Liver (tissue), 3 donors: ENCODE measurements at regions not wholly inside any gene's neighbourhood (a gene's known extent, or its start where the extent isn't known, plus 50 kb on each side); places are given as distances from the start of the nearest gene placed in this dataset.

Experiments
- EGR1 ChIP-seq, 2 donors: IDR thresholded peaks; 2 replicates each; pipeline ENCODE4 v1.6.1; 2016 to 2018; ENCODE audit warnings: antibody characterized with exemption in 2 of 2, low read depth in 2 of 2
- FOXA1 ChIP-seq: IDR thresholded peaks from 2 replicates; pipeline ENCODE4 v1.6.1; 2016; ENCODE audit warnings: antibody characterized with exemption
- HNF4A ChIP-seq, 2 donors: conservative IDR thresholded peaks; 2 replicates each; pipeline ENCODE4 v1.6.1; 2016; ENCODE audit warnings: antibody characterized with exemption in 2 of 2, mild to moderate bottlenecking in 2 of 2
- JUND ChIP-seq, 2 donors: IDR thresholded peaks; 2 replicates each; pipeline ENCODE4 v1.6.1; 2016; ENCODE audit warnings: antibody characterized with exemption in 2 of 2
- RAD21 ChIP-seq, 2 donors: IDR thresholded peaks; 2 replicates each; pipeline ENCODE4 v1.6.1; 2016; ENCODE audit warnings: antibody characterized with exemption in 2 of 2, mild to moderate bottlenecking in 2 of 2
- RXRA ChIP-seq, 2 donors: IDR thresholded peaks; 2 replicates each; pipeline ENCODE4 v1.6.1; 2017 to 2018; ENCODE audit warnings: antibody characterized with exemption in 2 of 2, mild to moderate bottlenecking in 1 of 2
- SP1 ChIP-seq: IDR thresholded peaks from 2 replicates; pipeline ENCODE4 v1.6.1; 2018; ENCODE audit warnings: antibody characterized with exemption, mild to moderate bottlenecking
- TAF1 ChIP-seq: conservative IDR thresholded peaks from 2 replicates; pipeline ENCODE4 v1.6.1; 2016; ENCODE audit warnings: antibody characterized with exemption, mild to moderate bottlenecking
- YY1 ChIP-seq: IDR thresholded peaks from 2 replicates; pipeline ENCODE4 v1.6.1; 2016; ENCODE audit warnings: antibody characterized with exemption, mild to moderate bottlenecking
- TF ChIP-seq, protein P1 (sequence below): IDR thresholded peaks from 2 replicates; pipeline ENCODE4 v1.6.1; 2016; ENCODE audit warnings: antibody characterized with exemption
- TF ChIP-seq, protein P2 (sequence below): IDR thresholded peaks from 2 replicates; pipeline ENCODE4 v1.6.1; 2016; ENCODE audit warnings: antibody characterized with exemption
- TF ChIP-seq, protein P3 (sequence below): fragments of 150-350 bp; IDR thresholded peaks from 2 replicates; pipeline ENCODE4 v1.5.1; 2017; ENCODE audit warnings: improper control_type of control experiment, low read depth, low read length; ENCODE audit not compliant: missing input control
- TF ChIP-seq, protein P4 (sequence below): IDR thresholded peaks from 2 replicates; pipeline ENCODE4 v1.6.1; 2016; ENCODE audit warnings: antibody characterized with exemption
- TF ChIP-seq, protein P5 (sequence below): IDR thresholded peaks from 2 replicates; pipeline ENCODE4 v1.6.1; 2016; ENCODE audit warnings: antibody characterized with exemption, mild to moderate bottlenecking
- donor health status: healthy.
- donor health status: healthy.

DNA sequence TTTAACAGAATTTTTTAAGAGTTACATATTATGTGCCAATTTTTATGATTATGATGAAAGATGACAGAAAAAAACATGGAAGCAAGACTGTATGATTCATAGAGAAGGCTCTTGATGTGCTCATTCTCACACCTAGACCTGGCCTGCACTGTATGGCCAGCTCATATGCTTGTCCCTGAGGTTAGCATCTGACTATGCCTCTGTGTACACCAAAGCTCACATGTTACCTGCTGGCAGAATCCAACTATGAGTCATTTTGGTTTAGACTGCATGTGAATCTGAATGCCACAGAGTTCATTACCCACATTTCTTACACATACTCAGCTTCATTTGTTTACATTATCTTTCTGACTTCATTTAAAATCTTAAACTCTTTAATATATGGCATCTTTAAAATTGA, 139.0 kb downstream of the DSC3 start:
- TF ChIP-seq, protein P1, sequence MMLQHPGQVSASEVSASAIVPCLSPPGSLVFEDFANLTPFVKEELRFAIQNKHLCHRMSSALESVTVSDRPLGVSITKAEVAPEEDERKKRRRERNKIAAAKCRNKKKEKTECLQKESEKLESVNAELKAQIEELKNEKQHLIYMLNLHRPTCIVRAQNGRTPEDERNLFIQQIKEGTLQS: no peak
- TF ChIP-seq EGR1 (IDR thresholded peaks at IDR 0.05; ENCODE audit: low read depth in 2 of 2): no peak
- no peak for TF ChIP-seq TAF1
- no peak for TF ChIP-seq RXRA (IDR thresholded peaks at IDR 0.05)
- TF ChIP-seq FOXA1: no peak
- TF ChIP-seq, protein P2, sequence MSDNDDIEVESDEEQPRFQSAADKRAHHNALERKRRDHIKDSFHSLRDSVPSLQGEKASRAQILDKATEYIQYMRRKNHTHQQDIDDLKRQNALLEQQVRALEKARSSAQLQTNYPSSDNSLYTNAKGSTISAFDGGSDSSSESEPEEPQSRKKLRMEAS: no peak
- TF ChIP-seq, protein P3, sequence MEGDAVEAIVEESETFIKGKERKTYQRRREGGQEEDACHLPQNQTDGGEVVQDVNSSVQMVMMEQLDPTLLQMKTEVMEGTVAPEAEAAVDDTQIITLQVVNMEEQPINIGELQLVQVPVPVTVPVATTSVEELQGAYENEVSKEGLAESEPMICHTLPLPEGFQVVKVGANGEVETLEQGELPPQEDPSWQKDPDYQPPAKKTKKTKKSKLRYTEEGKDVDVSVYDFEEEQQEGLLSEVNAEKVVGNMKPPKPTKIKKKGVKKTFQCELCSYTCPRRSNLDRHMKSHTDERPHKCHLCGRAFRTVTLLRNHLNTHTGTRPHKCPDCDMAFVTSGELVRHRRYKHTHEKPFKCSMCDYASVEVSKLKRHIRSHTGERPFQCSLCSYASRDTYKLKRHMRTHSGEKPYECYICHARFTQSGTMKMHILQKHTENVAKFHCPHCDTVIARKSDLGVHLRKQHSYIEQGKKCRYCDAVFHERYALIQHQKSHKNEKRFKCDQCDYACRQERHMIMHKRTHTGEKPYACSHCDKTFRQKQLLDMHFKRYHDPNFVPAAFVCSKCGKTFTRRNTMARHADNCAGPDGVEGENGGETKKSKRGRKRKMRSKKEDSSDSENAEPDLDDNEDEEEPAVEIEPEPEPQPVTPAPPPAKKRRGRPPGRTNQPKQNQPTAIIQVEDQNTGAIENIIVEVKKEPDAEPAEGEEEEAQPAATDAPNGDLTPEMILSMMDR: no peak
- no peak for TF ChIP-seq JUND (IDR thresholded peaks at IDR 0.05)
- TF ChIP-seq, protein P4, sequence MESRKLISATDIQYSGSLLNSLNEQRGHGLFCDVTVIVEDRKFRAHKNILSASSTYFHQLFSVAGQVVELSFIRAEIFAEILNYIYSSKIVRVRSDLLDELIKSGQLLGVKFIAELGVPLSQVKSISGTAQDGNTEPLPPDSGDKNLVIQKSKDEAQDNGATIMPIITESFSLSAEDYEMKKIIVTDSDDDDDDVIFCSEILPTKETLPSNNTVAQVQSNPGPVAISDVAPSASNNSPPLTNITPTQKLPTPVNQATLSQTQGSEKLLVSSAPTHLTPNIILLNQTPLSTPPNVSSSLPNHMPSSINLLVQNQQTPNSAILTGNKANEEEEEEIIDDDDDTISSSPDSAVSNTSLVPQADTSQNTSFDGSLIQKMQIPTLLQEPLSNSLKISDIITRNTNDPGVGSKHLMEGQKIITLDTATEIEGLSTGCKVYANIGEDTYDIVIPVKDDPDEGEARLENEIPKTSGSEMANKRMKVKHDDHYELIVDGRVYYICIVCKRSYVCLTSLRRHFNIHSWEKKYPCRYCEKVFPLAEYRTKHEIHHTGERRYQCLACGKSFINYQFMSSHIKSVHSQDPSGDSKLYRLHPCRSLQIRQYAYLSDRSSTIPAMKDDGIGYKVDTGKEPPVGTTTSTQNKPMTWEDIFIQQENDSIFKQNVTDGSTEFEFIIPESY: no peak
- no peak for TF ChIP-seq HNF4A (conservative IDR thresholded peaks at IDR 0.05)
- TF ChIP-seq SP1: no peak
- TF ChIP-seq, protein P5, sequence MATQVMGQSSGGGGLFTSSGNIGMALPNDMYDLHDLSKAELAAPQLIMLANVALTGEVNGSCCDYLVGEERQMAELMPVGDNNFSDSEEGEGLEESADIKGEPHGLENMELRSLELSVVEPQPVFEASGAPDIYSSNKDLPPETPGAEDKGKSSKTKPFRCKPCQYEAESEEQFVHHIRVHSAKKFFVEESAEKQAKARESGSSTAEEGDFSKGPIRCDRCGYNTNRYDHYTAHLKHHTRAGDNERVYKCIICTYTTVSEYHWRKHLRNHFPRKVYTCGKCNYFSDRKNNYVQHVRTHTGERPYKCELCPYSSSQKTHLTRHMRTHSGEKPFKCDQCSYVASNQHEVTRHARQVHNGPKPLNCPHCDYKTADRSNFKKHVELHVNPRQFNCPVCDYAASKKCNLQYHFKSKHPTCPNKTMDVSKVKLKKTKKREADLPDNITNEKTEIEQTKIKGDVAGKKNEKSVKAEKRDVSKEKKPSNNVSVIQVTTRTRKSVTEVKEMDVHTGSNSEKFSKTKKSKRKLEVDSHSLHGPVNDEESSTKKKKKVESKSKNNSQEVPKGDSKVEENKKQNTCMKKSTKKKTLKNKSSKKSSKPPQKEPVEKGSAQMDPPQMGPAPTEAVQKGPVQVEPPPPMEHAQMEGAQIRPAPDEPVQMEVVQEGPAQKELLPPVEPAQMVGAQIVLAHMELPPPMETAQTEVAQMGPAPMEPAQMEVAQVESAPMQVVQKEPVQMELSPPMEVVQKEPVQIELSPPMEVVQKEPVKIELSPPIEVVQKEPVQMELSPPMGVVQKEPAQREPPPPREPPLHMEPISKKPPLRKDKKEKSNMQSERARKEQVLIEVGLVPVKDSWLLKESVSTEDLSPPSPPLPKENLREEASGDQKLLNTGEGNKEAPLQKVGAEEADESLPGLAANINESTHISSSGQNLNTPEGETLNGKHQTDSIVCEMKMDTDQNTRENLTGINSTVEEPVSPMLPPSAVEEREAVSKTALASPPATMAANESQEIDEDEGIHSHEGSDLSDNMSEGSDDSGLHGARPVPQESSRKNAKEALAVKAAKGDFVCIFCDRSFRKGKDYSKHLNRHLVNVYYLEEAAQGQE: no peak
- TF ChIP-seq YY1: no peak
- TF ChIP-seq RAD21 (IDR thresholded peaks at IDR 0.05): no peak
